ENCODE measurements at regions not wholly inside any gene's neighbourhood (a gene's known extent, or its start where the extent isn't known, plus 50 kb on each side); places are given as distances from the start of the nearest gene placed in this dataset.

- no peak for DNase-seq (ENCODE audit: extremely low read depth, low read depth)
- TF ChIP-seq CTCF (IDR thresholded peaks at IDR 0.05; ENCODE audit: low read depth, low read length), result no peak
These were observed 994.1 kb downstream of the TYW1 start for GRCh38 chr7:67990716-67991115.

- no peak for DNase-seq (ENCODE audit: extremely low read depth, low read depth)
- TF ChIP-seq CTCF (IDR thresholded peaks at IDR 0.05; ENCODE audit: low read depth, low read length), result no peak
These were observed 995.7 kb downstream of the TYW1 start for GRCh38 chr7:67992287-67992686.

DNA sequence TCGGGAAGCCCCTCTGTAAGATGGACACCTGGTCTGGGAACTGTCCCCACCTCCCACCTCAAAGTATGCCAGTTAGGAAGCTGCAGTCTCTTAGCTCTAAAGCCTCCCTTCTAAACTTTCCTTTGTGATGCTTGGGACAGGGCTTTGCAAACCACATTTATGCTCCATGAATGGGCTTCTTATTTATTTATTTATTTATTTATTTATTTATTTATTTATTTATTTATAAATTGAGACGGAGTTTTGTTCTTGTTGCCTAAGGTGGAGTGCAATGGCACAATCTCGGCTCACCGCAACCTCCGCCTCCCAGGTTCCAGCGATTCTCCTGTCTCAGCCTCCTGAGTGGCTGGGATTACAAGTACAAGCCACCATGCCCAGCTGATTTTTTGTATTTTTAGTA lies 1009.4 kb downstream of the TYW1 start:
- TF ChIP-seq CTCF (IDR thresholded peaks at IDR 0.05; ENCODE audit: low read depth, low read length), result no peak
- no peak for DNase-seq (ENCODE audit: extremely low read depth, low read depth)

GRCh38 chr7:68006619-68007018 lies 1010.0 kb downstream of the TYW1 start:
- no peak for DNase-seq (ENCODE audit: extremely low read depth, low read depth)
- TF ChIP-seq CTCF (IDR thresholded peaks at IDR 0.05; ENCODE audit: low read depth, low read length), result no peak

DNA sequence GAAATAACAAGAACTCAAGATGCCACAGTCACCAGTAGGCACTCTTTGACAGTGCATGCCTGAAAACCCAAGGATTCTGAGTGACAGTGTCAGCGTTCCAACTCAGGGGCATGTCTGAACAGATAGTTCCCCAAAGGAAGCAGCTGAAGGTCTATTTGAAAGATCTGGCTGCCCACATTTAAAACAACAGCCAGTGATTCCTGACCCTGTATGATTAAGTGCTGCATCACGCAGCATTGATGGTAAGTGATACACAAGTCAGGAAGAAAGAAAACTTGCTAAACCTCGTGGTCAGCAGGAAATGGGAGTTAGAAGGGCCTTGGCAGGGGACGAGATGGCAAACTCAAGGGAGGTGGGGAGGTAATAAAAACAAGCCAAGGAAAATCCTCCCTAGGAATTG lies 1013.1 kb downstream of the TYW1 start:
- TF ChIP-seq CTCF (IDR thresholded peaks at IDR 0.05; ENCODE audit: low read depth, low read length), result no peak
- DNase-seq (ENCODE audit: extremely low read depth, low read depth), result no peak

DNA sequence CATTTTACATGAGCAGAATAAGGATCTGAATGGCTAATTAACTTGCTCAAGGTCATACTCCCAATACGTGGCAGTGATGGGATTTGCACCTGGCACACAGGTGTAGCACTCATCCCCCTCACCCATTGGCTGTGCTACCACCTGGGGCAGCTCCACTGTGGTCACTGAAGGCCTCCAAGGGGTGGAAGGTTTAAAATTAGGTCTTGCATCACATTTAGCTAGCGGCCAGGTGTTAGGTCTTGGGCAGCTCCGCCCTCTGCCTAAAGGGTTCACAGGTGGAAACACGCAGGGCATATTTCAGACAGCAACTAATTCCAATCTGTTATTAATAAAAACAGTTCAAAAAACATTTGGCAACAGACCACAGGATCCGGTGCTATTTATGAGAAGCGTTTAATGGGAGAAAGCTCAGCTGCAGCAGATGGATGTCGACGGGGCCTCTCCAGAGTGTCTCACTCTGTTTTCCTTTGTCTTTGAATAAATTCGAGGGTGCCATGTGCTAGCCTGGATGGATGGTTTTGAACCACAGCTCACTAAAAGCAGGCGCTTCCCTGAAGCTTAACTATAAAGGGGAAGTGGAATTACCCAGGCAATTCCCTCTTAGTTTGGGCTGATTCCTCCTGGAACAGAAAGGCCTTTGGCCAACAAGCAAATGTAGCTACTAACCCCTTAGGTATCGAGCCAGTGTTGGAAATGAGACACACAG lies 1017.6 kb downstream of the TYW1 start:
- no peak for DNase-seq (ENCODE audit: extremely low read depth, low read depth)
- no peak for TF ChIP-seq CTCF (IDR thresholded peaks at IDR 0.05; ENCODE audit: low read depth, low read length)

DNA sequence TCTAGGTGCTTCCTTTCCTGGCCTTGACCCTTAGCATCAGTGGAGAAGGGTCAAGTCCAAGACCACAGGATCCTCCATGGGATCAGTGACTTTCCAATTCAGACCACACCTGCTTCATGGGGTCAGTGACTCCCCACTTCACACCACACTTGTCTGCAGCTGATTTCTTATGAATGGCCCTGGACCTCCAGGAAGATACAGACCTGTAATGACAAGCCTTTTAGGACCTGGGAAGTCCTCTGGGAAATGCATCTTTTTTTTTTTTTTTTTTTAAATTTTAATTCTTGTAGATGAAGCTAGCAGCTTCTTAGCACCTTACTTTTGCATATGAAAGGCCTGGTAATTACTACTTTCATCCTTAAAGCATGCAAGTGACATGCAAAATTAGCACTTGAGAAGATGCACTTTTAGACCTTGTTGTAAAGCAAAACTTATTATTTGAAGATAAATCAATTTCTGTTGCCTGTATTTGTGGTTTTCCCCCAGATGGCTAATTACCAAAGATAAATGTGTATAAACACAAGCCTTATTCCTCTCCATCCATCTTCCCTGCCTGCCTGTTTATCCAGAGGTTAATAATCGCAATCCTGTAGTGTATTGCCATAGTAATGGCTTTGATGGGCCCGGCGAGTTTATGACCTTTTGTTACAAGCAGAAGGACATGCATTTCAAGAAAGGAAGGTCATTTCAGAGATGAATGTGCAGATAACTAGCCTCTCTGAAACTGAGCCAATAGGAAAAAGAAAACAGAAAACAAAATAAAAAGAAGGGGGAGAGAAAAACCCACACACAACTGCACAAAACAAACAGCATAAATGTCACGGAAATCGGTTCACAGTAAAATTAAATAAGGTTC lies 1018.7 kb downstream of the TYW1 start:
- no peak for DNase-seq (ENCODE audit: extremely low read depth, low read depth)

More for the DNA sequence above, 1018.7 kb downstream of the TYW1 start:
- no peak for TF ChIP-seq CTCF (IDR thresholded peaks at IDR 0.05; ENCODE audit: low read depth, low read length)

All from AG09319 (cell line).